Left kidney (tissue), 1 donor: ENCODE measurements at regions not wholly inside any gene's neighbourhood (a gene's known extent, or its start where the extent isn't known, plus 50 kb on each side); places are given as distances from the start of the nearest gene placed in this dataset.
"Not testable (repeated sequence)": the region's sequence is repeated elsewhere in the genome, so short reads cannot be mapped to it uniquely, and the experiment has no call there.

Experiments used
- DNase-seq: peaks from one replicate; pipeline ENCODE4 v3.0.0-alpha.2; 2013

DNA sequence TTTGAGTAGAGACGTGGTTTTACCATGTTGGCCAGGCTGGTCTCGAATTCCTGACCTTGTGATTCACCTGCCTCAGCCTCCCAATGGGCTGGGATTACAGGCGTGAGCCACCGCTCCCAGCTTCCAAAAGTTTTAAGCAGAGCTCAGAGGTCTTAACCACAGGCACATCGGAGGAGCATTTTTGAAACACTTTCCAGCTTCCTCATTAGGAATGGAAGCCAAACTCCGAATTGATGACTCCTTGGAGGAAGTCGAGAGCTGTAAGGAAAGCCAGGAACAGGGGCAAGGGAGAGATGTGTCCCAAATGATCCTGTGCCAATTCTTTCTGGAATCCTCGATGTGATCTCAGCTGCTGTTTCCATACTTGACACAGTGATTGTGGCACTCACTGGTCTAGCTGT lies 56.2 kb upstream of the CCZ1B start:
- not testable (repeated sequence) for DNase-seq

DNA sequence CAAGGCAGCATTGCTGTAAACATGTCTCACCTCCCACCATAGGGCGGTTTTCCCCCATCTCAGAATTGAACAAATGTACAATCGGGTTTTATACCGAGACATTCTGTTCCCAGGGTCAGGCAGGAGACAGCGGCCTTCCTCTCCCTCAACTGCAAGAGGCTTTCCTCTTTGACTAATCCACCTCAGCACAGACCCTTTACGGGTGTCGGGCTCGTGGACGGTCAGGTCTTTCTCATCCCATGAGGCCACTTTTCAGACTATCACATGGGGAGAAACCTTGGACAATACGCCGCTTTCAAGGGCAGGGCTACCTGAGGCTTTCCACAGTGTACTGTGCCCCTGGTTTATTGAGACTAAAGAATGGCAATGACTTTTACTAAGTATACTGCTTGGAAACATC lies 57.7 kb upstream of the CCZ1B start:
- DNase-seq = not testable (repeated sequence)

DNA sequence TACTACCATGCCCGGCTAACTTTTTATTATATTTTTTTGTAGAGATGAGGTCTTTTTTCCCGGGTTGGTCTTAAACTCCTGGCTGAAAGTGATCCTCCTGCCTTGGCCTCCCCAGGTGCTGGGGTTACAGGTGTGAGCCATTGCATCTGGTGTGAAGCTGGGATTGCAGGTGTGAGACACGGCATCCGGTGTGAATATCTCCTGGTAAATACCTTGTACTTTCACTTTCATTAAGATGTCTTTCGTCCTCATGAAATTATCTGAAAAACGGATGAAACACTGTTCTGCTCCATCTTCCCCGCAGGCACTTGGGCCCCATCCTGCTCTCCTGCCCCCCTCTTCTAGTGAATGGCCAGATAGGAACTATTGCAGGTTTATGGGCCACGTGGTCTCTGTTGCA lies 60.1 kb upstream of the CCZ1B start:
- DNase-seq = no peak

DNA sequence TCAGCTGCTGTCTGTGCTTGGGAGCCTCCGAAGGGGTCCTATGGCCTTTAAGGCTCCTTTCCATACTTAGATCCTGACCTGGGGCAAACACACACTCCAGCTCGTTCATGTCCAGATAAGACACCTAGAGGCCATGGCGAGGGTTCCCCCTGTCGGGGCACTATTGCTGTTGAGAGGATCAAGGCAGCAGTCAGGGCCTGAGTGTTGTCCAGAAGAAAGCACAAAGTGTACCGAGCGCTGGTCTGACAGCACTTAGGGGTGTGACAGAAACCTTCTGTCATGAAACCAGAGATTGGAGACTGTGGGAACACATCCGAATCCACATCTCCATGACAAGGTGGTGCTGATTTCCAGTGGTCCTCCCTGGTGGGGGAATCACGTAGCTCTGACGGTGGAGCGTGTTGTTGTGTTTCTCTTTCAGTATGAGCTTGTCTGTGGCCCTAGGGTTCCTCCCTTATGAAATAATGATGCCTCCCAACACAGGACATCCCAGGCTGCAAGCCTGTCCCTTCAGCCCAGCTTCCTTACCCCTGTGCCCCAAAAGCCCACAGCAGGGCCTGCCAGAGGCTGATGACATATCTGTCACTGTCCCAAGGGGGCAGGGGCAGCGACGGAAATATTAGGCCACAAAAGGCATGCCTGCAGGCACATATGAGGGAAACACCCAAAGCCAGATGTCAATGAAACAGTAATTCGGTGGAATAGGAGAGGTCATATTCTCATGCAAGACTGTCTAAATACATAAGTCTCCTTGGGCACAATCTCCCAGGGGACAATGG lies 62.4 kb upstream of the CCZ1B start:
- DNase-seq = not testable (repeated sequence)

DNA sequence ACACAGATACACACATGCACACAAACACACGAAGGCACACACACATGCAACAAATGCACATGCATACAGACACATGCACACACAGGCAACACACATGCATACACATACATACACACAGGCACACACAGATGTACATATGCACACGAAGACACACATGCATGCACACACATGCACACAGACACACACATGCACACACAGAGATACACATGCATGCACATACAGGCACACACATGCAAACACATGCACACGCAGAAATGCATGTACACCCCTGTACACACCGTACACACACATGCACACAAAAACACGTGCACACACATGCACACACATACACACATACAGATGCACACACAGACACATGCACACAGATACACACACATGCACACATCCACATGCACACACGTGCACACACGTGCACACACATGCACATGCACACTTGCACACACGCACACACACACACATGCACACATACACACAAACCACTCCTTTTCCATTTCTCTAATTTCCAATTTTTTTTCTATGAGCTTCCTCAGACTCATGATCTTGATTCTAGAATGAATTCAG lies 63.3 kb upstream of the CCZ1B start:
- DNase-seq = no peak

DNA sequence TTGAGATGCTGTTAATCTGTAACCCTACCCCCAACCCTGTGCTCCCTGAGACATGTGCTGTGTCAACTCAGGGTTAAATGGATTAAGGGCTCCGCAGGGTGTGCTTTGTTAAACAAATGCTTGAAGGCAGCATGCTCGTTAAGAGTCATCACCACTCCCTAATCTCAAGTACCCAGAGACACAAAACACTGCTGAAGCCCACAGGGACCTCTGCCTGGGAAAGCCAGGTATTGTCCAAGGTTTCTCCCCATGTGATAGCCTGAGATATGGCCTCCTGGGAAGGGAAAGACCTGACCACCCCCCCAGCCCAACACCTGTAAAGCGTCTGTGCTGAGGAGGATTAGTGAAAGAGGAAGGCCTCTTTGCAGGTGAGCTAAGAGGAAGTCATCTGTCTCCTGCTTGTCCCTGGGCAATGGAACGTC lies 76.0 kb upstream of the CCZ1B start:
- DNase-seq = not testable (repeated sequence)

DNA sequence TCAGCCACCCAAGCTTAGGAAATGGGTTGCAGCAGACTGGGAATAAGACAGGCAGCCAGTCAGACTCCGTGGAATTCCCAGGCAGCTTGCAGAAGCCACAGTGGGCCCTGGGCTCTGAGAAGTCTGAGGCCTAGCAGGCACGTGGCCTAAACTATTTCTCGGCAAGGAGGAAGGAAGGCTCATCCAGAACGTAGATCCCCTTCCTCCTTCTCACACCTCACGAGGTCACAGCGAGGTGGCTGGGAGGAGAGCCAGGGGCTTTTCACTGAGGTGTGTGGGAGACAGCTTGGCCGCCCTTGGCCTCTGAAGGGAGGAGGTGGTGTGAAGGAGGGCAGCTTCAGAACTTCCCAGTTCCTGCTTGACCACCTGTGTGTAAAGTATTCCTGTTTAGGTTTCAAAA lies 77.2 kb upstream of the CCZ1B start:
- DNase-seq = not testable (repeated sequence)

DNA sequence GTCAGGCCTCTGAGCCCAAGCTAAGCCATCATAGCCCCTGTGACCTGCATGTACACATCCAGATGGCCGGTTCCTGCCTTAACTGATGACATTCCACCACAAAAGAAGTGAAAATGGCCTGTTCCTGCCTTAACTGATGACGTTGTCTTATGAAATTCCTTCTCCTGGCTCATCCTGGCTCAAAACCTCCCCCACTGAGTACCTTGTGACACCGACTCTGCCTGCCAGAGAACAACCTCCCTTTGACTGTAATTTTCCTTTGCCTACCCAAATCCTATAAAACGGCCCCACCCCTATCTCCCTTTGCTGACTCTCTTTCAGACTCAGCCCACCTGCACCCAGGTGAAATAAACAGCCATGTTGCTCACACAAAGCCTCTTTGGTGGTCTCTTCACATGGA lies 77.7 kb upstream of the CCZ1B start:
- not testable (repeated sequence) for DNase-seq

DNA sequence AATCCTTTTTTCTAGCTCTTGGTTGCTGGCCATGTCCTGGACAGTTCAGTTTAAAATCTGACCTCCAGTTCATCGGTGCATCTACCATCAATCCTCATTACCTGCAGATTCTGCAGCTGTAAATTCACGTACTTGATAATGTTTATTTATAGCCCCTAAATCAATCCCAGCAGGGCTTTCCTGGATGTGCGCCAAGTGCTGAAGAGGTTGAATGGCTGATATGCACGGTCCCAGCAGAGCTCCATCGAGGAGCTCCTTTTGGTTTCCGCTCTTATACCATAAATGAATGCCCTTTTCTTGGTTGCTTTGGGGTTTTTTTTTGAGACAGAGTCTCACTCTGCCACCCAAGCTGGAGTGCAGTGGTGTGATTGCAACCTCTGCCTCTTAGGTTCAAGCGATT lies 91.2 kb upstream of the CCZ1B start:
- no peak for DNase-seq

DNA sequence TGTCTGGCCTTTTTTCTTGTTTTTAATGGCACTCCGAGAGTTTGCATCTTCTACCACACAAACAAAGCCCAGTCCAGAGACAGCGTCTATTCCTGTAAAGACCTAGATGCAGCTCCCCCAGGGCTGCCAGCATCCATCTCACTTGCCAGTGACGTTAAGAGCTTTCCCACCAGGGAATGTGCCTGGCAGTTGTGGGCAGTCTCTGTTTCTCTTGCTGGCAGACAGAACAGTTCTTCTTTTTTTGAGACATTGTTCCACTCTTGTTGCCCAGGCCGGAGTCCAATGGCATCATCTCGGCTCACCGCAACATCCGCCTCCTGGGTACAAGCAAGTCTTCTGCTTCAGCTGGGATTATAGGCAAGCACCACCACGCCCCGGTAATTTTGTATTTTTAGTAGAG lies 93.1 kb upstream of the CCZ1B start:
- DNase-seq = not testable (repeated sequence)

DNA sequence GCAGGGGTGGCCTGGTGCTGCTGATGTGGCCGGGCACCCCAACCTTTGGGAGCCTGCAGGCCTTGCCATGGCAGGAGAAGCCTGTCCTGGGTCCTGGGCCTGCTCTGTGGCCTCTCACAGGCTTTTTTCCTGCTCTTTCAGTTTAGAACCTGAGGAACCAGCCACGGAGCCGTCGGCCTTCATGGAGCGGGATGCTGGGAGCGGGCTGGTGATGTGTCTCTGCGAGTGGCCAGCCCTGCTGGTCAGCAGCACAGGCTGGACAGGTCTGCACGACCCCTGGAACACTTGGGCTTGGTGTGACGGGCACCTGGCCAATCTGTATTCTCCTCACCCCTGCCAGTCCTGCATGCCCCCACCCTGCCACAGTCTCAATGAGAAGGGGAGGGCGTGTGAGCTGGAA lies 98.4 kb upstream of the CCZ1B start:
- DNase-seq = not testable (repeated sequence)

DNA sequence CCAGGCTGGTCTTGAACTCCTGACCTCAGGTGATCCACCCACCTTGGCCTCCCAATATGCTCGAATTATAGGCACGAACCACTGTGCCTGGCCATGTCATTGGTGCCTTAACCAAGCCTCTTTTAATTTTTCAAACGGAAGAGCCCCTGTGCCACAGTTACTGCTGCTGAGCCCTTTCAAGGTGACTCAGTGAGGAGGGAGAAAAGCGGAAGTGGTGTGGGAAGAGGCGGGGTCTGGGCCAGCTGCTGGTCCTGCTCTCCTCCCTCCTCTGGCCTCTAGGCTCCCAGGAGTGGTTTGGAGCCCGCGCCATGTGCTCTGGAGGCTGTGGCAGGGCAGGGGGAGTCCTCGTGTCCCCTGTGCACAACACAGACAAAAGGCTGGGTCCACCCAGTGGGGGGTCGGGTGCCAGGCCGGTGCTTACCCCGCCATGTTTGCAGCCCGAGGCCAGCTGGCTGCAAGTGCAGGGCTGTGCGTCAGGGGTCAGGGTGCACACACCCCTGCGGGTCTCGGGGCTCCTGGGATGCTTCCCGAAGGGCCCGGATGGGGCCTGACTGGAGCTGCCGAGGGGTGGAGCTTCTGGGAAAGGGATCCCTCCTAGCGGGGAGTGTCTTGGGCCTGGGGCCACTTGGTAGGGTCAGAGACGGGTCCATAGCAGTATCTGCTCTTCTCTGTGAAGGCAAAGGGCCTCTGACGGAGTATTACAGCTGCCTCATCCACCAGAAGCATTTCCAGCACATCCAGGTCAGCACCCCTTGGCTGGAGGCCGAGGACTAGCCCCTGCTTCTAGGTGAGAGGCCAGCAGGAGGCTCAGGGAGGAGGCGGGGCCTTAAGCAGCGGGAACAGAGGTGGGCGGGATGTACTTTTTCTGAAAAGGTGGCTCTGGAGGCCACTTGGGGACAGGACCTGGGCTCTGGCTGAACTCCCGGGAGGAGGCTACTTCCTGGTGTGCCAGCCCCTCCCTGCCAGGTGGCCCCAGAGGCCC lies 100.4 kb upstream of the CCZ1B start:
- not testable (repeated sequence) for DNase-seq

DNA sequence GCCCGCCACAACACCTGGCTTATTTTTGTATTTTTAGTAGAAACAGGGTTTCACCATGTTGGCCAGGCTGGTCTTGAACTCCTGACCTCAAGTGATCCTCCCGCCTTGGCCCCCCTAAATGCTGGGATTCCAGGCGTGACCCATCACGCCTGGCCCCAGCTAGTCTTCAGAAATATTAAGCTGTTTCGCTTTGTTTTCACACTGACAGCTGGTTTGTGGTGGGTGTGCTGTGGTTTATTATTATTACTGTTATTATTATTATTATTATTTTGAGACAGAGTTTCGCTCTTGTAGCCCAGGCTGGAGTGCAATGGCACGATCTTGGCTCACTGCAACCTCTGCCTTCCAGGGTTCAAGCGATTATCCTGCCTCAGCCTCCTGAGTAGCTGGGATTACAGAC lies 101.6 kb upstream of the CCZ1B start:
- DNase-seq = not testable (repeated sequence)

DNA sequence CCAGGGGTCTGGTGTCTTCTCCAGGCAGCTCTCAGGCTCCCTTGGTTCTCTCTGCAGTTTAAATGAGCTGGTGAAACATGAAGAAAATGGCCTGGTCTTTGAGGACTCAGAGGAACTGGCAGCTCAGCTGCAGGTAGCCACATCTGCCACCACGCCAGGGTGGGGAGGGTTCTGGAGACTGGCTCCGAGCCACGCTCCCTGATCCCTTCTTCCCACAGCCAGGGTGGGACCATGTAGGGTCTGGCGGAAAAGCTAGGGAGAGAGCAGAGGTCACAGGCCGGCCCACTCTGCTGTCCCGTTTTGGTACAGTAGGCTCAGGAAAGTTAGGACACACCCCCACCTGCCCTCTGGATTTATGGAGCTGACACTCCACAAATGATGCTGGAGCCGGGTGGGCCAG lies 103.5 kb upstream of the CCZ1B start:
- not testable (repeated sequence) for DNase-seq

DNA sequence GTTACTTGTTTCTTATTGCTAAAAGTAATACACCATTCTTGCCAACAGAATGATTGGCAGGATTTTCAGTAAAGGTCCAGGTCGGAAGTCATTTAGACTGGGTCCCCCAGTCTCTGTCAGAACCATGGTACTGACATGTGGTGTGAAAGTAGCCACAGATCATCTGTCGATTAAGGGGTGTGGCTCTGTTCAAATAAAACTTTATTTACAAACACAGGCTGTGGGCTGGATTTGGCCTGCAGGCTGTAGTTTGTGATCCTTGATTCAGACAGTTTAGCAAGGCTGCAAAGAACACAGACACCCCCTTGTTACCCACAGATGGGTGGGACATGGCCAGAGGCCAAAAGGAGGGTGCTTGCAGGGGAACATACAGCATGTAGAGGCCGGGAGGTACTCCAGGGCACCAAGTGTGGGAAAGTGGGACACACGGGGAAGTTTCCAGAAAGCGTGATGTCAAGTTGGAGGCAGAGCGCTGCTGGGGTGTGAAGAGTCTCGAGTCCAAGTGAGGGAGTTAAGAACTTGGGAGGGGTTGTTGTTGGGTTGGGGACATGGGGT lies 104.1 kb upstream of the CCZ1B start:
- DNase-seq = not testable (repeated sequence)

DNA sequence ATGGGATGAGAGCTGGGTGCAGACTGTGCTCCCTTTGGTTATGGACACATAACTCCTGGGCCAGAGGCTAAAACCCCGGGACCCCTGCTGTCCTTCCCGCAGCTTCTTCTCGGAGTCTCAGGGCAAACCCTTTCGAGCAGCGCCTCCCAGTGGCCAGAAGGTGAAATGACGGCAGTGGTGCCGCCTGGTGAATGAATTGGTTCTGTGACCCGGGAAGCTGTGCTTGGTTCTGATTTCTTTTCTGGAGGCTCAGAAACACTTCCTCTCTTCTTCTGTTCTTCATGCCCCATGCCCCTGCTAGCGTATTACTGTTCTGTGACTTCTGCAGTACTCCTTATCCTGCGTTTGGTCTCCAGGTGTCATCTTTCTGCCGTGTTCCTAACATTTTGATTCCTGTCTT lies 104.7 kb upstream of the CCZ1B start:
- not testable (repeated sequence) for DNase-seq

DNA sequence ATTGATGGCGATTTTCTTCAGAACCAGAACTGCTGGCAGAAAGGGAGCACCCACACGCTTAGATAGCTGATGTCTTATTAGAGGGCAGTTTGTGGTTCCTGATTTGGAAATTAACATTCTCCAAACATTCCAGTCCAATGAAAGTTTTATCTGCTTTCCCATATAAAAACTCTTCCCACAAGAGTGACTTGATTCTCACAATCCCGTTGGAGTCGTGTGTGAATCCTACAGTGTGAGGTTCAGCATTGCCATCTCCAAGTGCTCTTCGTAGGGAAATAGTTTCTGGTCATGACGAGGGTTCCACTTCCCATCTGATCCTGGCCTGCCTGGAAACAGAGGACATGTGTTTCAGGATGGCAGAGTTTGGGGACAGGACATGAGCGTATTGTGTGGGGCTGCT lies 105.4 kb upstream of the CCZ1B start:
- DNase-seq = not testable (repeated sequence)

DNA sequence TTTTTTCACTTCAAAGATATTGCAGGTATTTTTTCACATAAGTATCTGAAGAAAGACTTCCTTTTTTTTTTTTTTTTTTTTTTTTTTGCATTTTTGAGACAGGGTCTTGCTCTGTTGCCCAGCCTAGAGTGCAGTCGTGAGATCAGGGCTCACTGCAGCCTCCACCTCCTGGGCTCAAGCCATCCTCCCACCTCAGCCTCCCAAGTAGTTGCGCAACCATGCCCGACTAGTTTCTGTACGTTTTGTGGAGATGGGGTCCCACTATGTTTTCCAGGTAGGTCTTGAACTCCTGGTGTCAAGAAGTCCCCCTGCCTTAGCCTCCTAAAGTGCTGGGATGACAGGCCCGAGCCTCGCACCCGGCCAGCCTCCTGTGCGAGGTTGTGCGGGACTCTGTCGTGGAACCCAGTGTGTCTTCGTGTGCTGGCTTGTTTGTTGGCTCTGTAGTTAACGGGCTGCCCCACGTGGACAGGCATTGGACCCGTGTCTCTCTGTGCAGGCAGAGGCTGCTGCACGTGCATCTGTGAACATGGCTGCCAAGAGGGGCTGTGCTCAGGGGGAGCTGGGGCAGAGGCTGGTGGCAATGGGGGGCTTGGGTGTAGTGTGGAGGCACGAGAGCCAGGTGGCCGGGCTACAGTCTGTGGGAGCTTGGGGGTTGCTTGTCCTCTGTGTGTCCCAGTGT lies 108.0 kb upstream of the CCZ1B start:
- DNase-seq = not testable (repeated sequence)

DNA sequence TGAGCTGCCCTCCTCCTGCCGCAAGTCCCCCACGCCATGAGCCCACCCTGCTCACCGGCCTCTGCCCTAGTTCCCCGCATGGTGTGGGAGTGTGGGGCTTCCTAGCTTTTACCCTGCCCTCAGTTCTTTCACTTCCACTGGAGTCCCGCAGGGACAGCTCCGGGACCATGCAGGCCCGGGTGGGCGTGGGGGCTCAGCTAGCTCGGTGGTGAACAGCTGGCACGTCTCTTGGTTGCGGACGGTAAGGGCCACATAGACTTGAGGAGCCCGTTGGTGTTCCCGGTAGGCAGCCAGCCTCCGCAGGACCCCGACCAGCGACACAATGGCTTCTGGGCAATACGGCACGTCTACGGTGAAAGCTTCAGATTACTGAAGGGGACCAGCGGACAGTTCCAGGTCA lies 108.9 kb upstream of the CCZ1B start:
- DNase-seq = no peak

DNA sequence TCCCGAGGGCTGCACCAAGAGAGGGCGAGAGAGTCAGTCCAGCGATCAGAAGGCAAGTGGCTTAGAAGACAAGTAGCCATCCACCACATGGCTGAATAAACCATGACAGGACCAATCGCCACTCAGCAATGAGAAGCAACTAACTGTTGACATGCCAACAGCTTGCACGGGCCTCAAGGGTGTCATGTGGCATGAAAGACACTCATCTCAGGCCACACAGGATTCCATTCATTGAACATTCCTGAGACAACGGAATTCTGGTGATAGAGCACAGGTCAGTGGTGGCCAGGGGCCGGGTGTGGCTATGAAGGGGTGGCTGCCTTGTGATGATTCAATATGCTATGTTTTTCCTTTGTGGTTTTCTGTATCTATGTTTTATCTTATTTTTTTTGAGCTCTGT lies 110.6 kb upstream of the CCZ1B start:
- DNase-seq = not testable (repeated sequence)

DNA sequence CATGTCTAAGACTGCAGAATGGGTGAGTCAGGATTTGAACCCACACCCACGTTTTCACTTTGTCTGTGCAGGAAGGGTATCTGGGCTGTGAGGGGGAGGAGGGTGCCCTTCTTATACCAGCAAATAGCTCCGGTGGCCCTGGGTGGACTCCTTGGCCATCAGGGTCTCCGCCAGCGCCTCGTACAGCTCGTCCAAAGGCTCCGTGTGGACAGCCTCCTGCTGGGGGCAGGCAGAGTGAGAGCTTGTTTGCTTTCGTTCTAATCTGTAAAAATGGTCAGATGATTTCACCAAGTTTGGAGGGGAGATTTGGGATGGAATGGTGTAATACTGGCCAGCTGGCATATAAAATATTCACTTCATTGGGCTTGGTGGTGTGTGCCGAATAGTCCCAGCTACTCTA lies 111.7 kb upstream of the CCZ1B start:
- DNase-seq = not testable (repeated sequence)

DNA sequence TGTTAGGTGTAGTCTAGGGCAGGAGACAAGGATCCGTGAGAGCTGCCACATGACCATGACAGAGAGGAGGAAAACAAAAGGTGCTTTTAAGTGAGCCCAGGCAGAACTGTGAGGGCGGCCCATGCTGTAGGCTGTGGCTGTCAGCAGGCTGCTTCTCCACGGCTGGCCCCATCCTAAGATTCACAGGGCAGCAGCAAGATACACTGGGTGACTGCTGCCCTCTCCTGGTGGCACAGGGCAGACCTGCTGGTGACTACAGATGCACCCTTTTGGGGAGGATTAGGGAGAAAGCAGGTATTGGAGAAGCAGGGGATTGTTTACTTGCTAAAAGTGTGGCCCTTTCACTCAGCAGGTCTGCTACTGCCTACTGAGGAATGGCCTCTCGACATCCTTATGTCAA lies 112.2 kb upstream of the CCZ1B start:
- DNase-seq = not testable (repeated sequence)
